PC-9 (cell line): ENCODE measurements at regions not wholly inside any gene's neighbourhood (a gene's known extent, or its start where the extent isn't known, plus 50 kb on each side); places are given as distances from the start of the nearest gene placed in this dataset.

Experiments
- BruUV-seq: library from RNA; stranded (reverse); fragments of 400-500 nt; replicated peaks from 2 replicates; lab custom pipeline; 2021; lab: Mats Ljungman, UMichigan
- CTCF ChIA-PET: fragments of 300-600 bp; sonication (Branson Sonifier 250); formaldehyde crosslinking; loops from one replicate; lab custom pipeline; 2022; ENCODE audit warnings: antibody characterized with exemption; lab: Charles Lee
- POLR2A ChIA-PET: fragments of 300-600 bp; sonication (Branson Sonifier 250); formaldehyde crosslinking; loops from one replicate; lab custom pipeline; 2022; ENCODE audit warnings: antibody characterized with exemption; ENCODE audit not compliant: unreplicated experiment; lab: Charles Lee
- DNase-seq, 2 experiments: peaks; one replicate each; pipeline versions ENCODE4 v3.0.0 to v3.0.0-alpha.2; 2015 to 2022; ENCODE audit warnings: mixed read lengths in 1 of 2
- H2AFZ ChIP-seq: fragments of 200-600 bp; sonication (generic); 2 replicates; pipeline ENCODE4 v1.8.1; 2017; ENCODE audit warnings: antibody characterized with exemption
- H3F3A ChIP-seq: fragments of 200-600 bp; sonication (generic); 2 replicates; pipeline ENCODE4 v1.8.1; 2017; ENCODE audit warnings: antibody characterized with exemption, mild to moderate bottlenecking, low read depth; ENCODE audit not compliant: insufficient read depth
- H3K27ac ChIP-seq: fragments of 200-600 bp; sonication (generic); 2 replicates; pipeline ENCODE4 v1.6.1; 2016; ENCODE audit warnings: mixed run types
- H3K27me3 ChIP-seq: fragments of 200-600 bp; sonication (generic); 2 replicates; pipeline ENCODE4 v1.6.1; 2016; ENCODE audit warnings: low read depth, mixed run types; ENCODE audit not compliant: insufficient read depth
- H3K36me3 ChIP-seq: fragments of 200-600 bp; sonication (generic); 2 replicates; pipeline ENCODE4 v1.6.1; 2016; ENCODE audit warnings: low read depth, mixed run types
- H3K4me1 ChIP-seq: fragments of 200-600 bp; sonication (generic); replicated peaks from 2 replicates; pipeline ENCODE4 v1.6.1; 2016; ENCODE audit warnings: mixed run types; ENCODE audit not compliant: insufficient read depth
- H3K4me2 ChIP-seq: fragments of 200-600 bp; sonication (generic); 2 replicates; pipeline ENCODE4 v1.6.1; 2017; ENCODE audit warnings: mixed run types
- H3K4me3 ChIP-seq: fragments of 200-600 bp; sonication (generic); 2 replicates; pipeline ENCODE4 v1.6.1; 2016; ENCODE audit warnings: mixed run types
- H3K79me2 ChIP-seq: fragments of 200-600 bp; sonication (generic); 2 replicates; pipeline ENCODE4 v1.6.1; 2017; ENCODE audit warnings: low read depth, mixed run types
- H3K9me2 ChIP-seq: fragments of 200-600 bp; sonication (generic); 2 replicates; pipeline ENCODE4 v1.8.1; 2017; ENCODE audit warnings: mild to moderate bottlenecking; ENCODE audit not compliant: insufficient read depth
- H3K9me3 ChIP-seq: fragments of 200-600 bp; sonication (generic); 2 replicates; pipeline ENCODE4 v1.8.1; 2016; ENCODE audit warnings: low read depth; ENCODE audit not compliant: insufficient read depth
- H4K20me1 ChIP-seq: fragments of 200-600 bp; sonication (generic); 2 replicates; pipeline ENCODE4 v1.8.1; 2017; ENCODE audit not compliant: insufficient read depth
- CTCF ChIP-seq: fragments of 200-600 bp; sonication (generic); conservative IDR thresholded peaks from 2 replicates; pipeline ENCODE4 v1.6.1; 2017; ENCODE audit warnings: mixed run types, antibody characterized with exemption, mild to moderate bottlenecking, moderate library complexity
- EZH2 ChIP-seq: fragments of 200-600 bp; sonication (generic); IDR thresholded peaks from 2 replicates; pipeline ENCODE4 v1.8.0; 2017; ENCODE audit warnings: antibody characterized with exemption, low read depth
- intact Hi-C: fragments of 100-400 bp; cut with micrococcal nuclease; formaldehyde crosslinking; loops from one replicate; pipeline ENCODE4 v1.10.0; 2022; ENCODE audit not compliant: unreplicated experiment

- BruUV-seq = no TSS peak
- Histone ChIP-seq H3K9me2 (no peaks in the 10 kb centered on the region), H4K20me1 (no peaks in the 10 kb centered on the region; the same call in 1 of the 2 replicates), H3K36me3 (no peaks in the 10 kb centered on the region), H3F3A (no peaks in the 10 kb centered on the region), H2AFZ (no peak overlapping the region), H3K9me3 (no peaks in the 10 kb centered on the region), H3K27ac (no peak overlapping the region), H3K27me3 (no peaks in the 10 kb centered on the region), H3K4me2 (no peak overlapping the region), H3K79me2 (no peaks in the 10 kb centered on the region), H3K4me1 (no peaks in the 10 kb centered on the region), H3K4me3 (no peak overlapping the region)
- CTCF ChIA-PET = no interaction called here
- no peak for TF ChIP-seq EZH2
- TF ChIP-seq CTCF = no peak
- no peak for DNase-seq
- intact Hi-C loops = no loop called here
- POLR2A ChIA-PET = no interaction called here
Measured at GRCh38 chr4:81740487-81740886, 268.8 kb upstream of the RASGEF1B start.

GRCh38 chr4:81738891-81739290 lies 267.2 kb upstream of the RASGEF1B start:
- BruUV-seq = no TSS peak
- no peaks in the 10 kb centered on the region for H3K79me2 ChIP-seq
- H3K27me3 ChIP-seq = no peaks in the 10 kb centered on the region
- no peaks in the 10 kb centered on the region; the same call in 1 of the 2 replicates for H4K20me1 ChIP-seq
- no peaks in the 10 kb centered on the region for H3F3A ChIP-seq
- no peak overlapping the region for H2AFZ ChIP-seq
- no peak overlapping the region for H3K27ac ChIP-seq
- H3K4me2 ChIP-seq = no peak overlapping the region
- POLR2A ChIA-PET = no interaction called here
- H3K4me1 ChIP-seq = no peaks in the 10 kb centered on the region
- no peaks in the 10 kb centered on the region for H3K36me3 ChIP-seq
- H3K9me3 ChIP-seq = no peaks in the 10 kb centered on the region
- TF ChIP-seq EZH2 = no peak
- DNase-seq = no peak
- no peak overlapping the region for H3K4me3 ChIP-seq
- no peaks in the 10 kb centered on the region for H3K9me2 ChIP-seq
- intact Hi-C loops = no loop called here
- CTCF ChIA-PET = no interaction called here

GRCh38 chr4:81737865-81738559 lies 266.3 kb upstream of the RASGEF1B start:
- intact Hi-C loops = no loop called here
- no peaks in the 10 kb centered on the region for H3K27me3 ChIP-seq
- TF ChIP-seq EZH2 (no peak), CTCF (no peak)
- H3F3A ChIP-seq = no peaks in the 10 kb centered on the region
- no peaks in the 10 kb centered on the region for H3K4me1 ChIP-seq
- H3K79me2 ChIP-seq = no peaks in the 10 kb centered on the region
- no peak overlapping the region for H3K27ac ChIP-seq
- POLR2A ChIA-PET = no interaction called here
- no peaks in the 10 kb centered on the region; the same call in 1 of the 2 replicates for H4K20me1 ChIP-seq
- H3K9me2 ChIP-seq = no peaks in the 10 kb centered on the region
- DNase-seq = no peak
- no peaks in the 10 kb centered on the region for H3K36me3 ChIP-seq
- CTCF ChIA-PET = no interaction called here
- H2AFZ ChIP-seq = no peak overlapping the region
- no TSS peak for BruUV-seq
- no peak overlapping the region for H3K4me3 ChIP-seq
- no peak overlapping the region for H3K4me2 ChIP-seq
- no peaks in the 10 kb centered on the region for H3K9me3 ChIP-seq

- no peak overlapping the region for H3K27ac ChIP-seq
- no peaks in the 10 kb centered on the region for H3K79me2 ChIP-seq
- no peaks in the 10 kb centered on the region; the same call in 1 of the 2 replicates for H4K20me1 ChIP-seq
- H3K4me3 ChIP-seq = no peak overlapping the region
- no peaks in the 10 kb centered on the region for H3K27me3 ChIP-seq
- ChIA-PET CTCF (no interaction called here), POLR2A (no interaction called here)
- H2AFZ ChIP-seq = no peak overlapping the region
- TF ChIP-seq EZH2 (no peak), CTCF (no peak)
- no peak overlapping the region for H3K4me2 ChIP-seq
- intact Hi-C loops = no loop called here
- H3F3A ChIP-seq = no peaks in the 10 kb centered on the region
- H3K36me3 ChIP-seq = no peaks in the 10 kb centered on the region
- no peaks in the 10 kb centered on the region for H3K4me1 ChIP-seq
- H3K9me3 ChIP-seq = no peaks in the 10 kb centered on the region
- BruUV-seq = no TSS peak
- no peaks in the 10 kb centered on the region for H3K9me2 ChIP-seq
- no peak for DNase-seq
Measured at GRCh38 chr4:81736324-81736723, 264.6 kb upstream of the RASGEF1B start.
